ENCODE measurements at regions not wholly inside any gene's neighbourhood (a gene's known extent, or its start where the extent isn't known, plus 50 kb on each side); places are given as distances from the start of the nearest gene placed in this dataset.

DNA sequence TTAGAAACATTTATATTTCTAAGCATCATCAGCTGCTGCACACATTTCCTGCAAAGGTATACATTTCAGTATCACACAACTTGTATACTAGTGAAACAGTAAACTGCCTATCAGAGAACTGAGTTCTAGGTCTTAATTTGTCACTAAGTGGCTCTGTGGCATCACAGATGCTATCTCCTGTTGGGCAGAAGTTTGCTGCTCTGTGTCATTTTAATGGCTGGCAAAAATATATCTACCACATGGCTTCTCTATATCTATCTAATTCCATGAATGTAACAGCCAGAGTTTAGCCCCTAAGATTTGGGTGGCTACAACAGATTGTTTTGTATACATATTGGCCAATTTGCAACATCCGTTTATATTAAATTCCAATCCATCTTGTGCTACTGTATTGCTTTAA is 1231.9 kb upstream of the C9orf72 start:
- TF ChIP-seq YY1 (IDR thresholded peaks at IDR 0.05; ENCODE audit: low read depth, low read length) = no peak
- no peak for TF ChIP-seq RXRA (IDR thresholded peaks at IDR 0.05; ENCODE audit: insufficient read depth, low read depth, low read length)
- TF ChIP-seq POLR2A (IDR thresholded peaks at IDR 0.05; ENCODE audit: control extremely low read depth in 1 of 2, low read depth in 2 of 2, low read length in 2 of 2) = no peak
